HG02642 (cell line): ENCODE measurements at regions not wholly inside any gene's neighbourhood (a gene's known extent, or its start where the extent isn't known, plus 50 kb on each side); places are given as distances from the start of the nearest gene placed in this dataset.
"Not testable (repeated sequence)": the region's sequence is repeated elsewhere in the genome, so short reads cannot be mapped to it uniquely, and the experiment has no call there.

Source experiments
- ATAC-seq: cut with Tn5 transposase; IDR thresholded peaks from one replicate; pipeline ENCODE4 v1.9.1; 2021; ENCODE audit warnings: mild to moderate bottlenecking; ENCODE audit not compliant: unreplicated experiment, poor library complexity

DNA sequence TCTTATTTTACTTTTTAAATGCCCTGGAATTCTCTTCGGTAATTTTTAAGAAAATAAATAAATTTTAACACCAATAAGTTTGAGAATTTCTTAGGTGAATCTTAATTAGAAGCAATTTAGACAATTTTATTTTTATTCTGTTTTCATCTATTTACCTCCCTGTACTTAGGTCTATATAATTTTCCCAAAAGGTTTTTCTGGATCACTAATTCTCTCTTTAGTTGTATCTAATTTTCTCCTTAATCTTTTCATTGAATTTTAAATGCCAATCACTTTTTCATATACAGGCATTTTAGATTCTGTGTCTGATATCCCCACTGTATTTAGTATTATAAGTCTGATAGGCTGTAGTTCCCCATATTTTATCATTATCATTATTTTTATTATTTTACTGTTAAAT, 845.3 kb downstream of the TRIML1 start:
- ATAC-seq, result no peak

DNA sequence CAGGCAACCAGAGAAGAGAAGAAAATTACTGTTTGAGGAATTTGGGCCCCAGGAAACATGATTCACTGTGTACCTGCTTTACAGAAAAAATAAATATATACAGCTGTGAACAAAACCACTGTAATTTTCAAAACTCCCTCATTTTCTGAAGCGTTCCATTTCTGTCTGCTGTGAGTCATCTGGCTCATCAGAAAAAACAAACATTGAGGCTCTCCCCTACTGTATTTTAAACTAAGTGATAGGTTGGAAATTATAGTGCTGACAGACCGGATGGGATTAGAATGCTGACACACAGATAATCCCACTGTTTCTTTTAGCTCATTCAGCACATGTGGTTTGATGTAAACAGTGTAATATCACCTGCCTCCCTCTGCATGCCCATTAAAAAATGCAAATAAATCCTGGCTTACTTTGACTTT, 847.0 kb downstream of the TRIML1 start:
- ATAC-seq, result no peak

DNA sequence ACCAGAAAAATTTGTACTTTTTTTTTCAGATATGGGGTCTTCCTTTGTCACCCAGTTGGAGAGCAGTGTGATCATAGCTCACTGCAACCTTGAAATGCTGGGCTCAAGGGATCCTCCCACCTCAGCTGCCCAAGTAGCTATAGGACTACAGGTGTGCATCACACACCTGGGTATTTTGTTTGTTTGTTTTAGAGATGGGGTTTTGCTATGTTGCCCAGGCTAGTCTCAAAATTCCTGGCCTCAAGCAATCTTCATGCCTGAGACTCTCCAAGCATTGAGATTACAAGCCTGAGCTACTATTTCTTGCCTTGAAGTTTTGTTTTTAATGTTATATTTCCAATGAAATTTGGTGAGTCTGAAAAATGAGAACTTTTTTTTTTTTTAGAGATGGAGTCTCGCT, 847.8 kb downstream of the TRIML1 start:
- no peak for ATAC-seq

DNA sequence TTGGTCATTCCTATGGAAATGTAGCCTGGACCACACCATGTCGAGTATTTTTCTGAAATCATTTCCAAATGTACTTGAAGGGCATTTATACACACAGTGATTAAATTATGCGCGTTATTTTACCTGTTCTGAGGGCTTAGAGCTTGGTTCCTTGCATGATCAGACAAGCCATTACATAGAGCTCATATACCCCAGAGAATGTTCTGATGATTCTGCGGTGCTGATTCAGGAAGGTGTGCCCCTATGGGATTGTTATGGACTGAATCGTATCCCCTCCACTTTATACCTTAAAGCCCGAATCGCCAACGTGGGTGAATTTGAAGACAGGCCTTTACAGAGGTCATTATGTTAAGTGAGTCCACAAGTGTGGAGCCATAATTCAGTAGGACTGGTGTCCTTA, 848.9 kb downstream of the TRIML1 start:
- no peak for ATAC-seq

DNA sequence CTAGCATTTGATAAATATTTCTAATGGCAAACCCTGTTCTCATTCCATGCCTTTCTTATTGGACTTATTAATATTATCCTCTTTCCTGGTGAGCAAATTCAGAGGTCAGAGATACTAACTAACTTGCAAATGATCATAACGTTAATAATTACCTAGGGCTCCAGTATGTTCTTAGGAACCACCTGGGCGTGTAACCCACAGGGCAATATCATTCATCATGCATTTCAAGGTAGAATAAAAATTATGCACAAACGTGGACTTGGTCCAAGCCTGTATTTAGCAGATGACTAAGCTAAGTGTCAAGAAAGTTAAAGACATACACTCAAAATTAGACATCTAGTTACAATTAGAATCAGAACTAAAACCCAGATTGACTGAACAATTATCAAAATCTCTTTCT, 850.1 kb downstream of the TRIML1 start:
- no peak for ATAC-seq

DNA sequence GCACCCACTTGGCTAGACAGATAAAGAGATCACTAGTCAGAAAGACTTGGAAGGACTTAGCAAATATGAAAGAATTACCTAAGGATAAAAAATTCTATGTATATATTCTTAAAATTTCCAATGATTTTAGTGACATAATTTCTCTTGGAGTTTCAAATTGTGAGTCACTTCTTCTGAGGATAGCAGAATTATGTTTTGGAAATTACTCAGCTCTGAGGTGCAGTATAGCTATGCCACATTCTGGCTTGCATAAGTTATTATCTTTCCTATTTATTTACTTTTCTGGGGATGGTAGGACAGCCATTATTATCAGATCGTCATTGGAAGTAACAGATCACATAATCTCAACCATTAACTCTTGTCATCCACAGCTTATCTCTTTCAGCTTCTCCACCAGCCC, 853.5 kb downstream of the TRIML1 start:
- no peak for ATAC-seq

DNA sequence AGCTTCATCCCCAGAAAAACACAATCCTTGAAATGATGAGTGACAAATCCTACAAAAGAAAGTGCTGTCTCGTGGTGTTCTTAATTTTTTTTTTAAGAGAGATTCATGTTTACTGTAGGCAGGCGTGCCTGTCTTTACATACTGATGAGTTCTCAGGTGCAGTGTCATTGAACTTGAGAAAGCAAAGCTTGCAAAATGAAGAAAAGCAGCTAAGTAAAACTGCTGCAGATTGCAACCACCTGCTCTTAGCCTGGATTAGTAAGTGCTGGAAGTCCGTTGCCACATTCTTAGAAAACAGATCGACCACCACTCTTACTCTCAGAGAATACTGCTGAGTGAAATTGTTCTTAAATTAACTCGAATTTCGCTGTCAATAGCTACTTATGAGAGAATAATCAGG, 854.6 kb downstream of the TRIML1 start:
- ATAC-seq, result no peak

DNA sequence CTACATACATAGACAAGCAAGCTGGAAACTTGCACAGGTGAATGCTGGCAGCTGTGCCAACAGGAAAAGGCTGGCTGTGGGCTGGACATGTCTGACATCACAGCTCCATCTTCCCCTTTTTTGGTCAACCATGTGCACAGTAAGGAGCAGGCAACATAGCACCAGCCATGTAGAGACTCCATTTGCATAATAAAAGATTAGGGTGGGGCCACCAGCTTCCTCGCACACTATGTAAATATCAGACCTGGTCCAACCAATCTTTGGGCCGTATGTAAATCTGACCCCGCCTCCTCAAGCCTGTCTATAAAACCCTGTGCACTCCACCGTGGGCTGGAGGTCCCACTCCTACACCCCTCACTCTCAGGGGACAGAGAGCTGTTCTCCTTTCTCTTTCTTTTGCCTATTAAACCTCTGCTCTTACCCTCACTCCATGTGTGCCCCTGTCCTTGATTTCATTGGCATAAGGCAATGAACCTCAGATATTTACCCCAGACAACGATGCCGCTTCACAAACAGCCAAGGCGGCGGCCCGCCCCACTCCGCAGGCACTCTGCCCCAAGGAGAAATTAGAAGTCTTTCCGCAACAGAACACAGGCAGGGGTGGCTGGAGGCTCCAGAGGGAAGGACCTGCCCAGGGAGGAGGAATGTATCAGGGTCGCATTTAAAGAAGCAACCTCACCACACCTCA, 862.2 kb downstream of the TRIML1 start:
- no peak for ATAC-seq

DNA sequence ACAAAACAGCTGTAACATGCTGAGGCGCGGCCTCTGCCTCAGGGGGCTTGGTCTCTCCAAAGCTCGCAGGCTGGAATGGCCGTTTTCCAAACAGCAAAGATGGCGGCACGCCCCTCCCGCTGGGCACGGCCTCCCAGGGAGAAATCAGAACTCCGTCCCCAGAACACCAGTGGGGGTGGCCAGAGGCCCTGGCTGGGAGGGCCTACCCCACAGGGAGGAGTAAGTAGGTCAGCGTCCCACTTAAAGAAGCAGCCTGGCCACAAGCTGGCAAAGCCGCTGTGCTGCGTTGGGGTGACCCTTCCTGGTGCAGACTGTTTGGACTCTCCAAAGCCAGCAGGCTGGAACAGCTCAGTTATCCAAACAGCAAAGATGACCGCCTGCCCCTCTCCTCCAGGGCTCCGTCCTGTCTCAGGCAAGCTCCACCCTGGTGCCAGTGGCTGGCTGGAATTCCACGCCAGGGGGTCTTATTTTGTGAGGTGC, 862.8 kb downstream of the TRIML1 start:
- ATAC-seq, result no peak

DNA sequence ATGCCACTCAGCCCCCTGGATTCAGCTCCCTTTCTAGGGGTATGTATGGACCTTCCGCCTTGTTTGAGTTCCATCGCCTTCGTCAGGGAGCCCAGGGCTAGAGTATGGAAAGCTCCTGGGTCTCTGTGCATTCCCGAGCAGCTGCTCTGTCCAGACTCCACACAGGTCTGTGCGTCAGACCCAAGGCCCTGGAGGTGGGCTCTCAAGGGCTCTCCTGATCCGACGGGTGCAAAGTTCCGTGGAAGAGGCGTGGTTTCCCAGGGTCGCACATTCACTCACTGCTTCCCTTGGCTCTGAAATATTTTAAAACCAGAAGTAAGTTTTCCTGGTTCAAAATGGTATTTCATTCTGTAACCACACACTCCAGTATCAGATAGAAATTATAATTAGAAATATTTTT, 863.2 kb downstream of the TRIML1 start:
- no peak for ATAC-seq

DNA sequence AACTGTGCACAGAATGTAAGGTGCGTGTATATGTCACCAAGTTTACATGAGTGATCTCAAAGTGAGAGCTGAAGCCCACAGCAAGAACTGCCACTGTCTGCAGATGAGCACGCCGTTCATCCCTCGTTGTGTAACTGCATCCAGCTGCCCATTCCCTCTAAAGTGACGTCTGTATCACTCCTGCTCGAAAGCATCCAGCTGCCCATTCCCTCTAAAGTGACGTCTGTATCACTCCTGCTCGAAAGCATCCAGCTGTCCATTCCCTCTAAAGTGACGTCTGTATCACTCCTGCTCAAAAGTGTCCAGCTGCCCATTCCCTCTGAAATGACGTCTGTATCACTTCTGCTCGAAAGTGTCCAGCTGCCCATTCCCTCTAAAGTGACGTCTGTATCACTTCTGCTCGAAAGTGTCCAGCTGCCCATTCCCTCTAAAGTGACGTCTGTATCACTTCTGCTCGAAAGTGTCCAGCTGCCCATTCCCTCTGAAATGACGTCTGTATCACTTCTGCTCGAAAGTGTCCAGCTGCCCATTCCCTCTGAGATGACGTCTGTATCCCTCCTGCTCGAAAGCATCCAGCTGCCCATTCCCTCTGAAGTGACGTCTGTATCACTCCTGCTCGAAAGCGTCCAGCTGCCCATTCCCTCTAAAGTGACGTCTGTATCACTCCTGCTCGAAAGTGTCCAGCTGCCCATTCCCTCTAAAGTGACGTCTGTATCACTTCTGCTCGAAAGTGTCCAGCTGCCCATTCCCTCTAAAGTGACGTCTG, 871.4 kb downstream of the TRIML1 start:
- not testable (repeated sequence) for ATAC-seq

DNA sequence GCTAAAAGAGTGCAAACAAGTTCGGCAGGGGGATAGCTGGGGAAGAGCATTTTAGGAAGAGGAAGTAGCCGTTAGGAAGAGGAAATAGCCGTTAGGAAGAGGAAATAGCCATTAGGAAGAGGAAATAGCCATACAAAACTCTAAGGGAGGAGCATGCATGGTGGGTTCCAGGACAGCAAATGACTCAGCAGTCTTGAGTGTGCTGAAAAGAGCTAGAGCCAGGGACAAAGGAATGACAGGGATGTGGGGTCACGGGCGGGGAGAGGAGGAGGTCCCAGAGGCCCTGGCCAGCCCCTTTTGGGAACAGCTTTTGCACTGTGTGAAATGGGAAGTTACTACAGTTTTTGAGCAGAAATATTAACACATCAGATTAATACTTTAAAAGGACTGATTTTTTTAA, 882.6 kb downstream of the TRIML1 start:
- no peak for ATAC-seq

DNA sequence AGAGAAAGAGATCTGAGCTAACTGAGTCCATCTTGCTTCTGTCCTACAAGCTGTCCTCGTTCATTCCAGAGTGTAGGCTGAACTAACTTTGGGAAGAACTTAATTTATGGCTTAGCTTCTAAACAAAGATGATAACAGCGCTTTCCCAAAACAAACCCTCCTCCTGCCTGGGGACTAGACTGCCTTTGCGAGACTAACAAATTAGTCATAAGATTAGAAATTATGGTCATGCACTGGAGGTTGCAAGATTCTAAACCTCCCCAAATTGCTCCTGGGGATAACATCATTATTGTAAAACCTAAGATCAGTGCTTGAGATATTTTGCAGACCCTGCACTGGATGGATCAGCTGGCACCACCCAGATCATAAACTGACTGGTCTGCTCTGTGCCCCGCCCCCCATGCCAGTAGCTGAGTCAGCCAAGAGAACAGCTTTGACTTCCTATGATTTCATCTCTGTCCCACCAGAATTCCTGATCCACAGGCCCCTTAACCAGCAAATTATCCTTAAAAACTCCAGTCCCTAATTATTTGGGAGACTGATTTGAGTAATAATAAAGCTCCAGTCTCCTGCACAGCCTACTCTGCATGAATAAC, 883.3 kb downstream of the TRIML1 start:
- ATAC-seq, result no peak

DNA sequence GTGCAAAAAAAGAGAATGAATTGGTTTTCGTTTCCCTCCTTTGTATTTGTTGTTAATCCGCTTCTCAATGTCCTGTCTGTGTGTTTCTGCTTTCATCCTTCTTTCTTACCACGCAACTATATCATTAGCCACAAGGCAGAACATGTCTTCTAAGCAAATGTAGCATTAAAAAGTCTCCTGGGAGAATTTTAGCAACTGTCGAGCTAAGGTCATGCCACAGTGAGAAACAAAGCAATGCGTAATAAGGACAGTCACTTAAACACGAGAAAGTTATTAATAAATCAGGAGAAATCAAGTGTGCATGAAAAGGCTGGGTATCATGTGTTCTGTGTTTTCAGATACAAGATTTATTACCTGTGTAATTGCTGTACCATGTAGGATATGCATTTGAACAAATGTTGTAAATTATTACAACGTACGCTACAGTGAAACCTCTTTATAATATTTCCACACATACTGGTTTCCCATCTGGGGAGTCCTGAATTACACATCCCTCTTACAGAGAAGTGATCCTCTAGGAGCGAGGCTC, 890.8 kb downstream of the TRIML1 start:
- ATAC-seq, result no peak

DNA sequence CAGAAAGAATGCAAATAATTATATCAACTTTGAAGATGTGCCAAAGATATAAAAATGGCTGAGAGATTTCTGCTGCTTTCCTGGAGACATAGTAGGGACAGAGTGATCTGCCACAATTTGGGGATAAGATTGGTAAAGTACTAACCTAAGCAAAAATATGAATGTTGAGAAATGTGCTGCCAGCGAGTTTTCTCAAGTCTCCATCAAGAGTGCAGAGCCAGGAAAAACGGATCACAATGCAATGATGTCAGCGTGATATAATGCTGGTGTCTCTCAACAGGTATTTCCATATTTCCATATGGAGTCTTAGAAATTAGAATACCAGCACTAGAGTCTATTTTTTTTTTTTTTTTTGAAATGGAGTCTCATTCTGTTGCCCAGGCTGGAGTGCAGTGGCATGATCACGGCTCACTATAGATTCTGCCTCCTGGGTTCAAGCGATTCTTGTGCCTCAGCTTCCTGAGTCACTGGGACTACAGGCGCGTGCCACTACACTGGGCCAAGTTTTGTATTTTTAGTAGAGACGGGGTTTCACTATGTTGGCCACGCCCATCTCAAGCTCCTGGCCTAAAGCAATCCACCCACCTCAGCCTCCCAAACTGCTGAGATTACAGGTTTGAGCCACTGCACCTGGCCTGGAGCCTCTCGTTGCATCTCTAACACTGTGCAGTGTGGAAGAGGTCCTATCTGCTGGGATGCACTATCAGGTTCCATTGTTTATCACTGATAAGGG, 893.5 kb downstream of the TRIML1 start:
- ATAC-seq, result no peak

DNA sequence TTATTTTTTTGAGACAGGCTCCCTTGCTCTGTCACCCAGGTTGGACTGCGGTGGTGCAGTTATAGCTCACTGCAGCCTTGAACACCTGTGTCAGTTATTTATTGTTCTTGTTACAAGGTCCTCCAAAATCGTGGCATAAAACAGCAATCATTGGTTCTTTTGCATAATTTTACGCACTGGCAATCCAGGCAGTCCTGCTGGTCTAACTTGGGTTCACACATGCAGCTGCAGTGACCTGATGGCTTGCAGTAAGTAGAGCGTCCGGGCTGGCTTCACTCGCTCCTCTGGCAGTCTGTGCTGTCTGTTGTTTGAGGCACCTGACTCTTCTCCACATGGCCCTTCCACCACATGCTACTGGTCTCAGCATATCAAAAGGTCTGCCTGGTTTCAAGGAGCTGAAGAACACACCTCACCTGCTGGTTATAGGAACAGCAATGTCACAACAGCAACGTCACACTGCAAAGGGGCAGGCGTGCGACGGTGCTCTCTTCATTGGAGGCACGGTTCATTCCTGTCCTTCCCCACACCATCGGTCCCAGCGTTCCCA, 894.6 kb downstream of the TRIML1 start:
- ATAC-seq, result no peak

DNA sequence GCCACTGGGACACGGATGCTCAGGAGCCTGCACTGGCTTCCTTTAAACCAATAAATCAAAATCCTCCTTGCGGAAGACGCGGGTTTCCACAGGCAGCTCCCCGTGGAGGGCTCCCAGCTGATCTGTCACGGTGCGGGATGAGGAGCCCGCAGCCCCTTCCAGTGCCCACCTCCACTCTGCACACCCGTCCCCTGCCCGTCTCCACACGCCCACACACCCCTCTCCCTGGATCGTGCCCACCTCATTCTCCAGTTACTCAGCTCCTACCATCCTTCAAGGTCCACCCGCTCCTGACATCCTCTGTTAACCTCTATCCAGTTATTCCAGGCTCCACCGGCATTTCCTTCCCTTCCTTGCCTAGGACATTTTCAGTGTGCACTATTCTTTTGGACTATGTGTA, 895.9 kb downstream of the TRIML1 start:
- no peak for ATAC-seq

DNA sequence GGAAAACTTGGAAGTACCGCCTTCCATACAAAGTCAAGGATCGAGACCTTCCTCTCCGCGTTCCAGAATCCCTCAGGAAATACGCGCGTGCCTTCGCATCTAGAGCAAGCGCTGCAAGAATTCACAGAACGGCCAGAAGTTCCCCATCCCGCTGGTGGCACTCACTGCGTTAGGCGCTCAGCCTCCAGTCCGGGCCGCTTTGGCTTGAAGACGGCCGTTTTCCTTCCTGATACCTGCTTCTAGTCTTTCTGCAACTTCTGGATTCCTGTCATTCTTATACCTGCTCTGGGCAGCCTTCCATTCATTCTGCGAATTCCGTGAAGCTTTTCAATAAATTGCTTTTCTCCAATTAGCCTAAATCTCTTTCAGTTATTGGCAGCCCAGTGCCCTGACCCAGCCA, 896.4 kb downstream of the TRIML1 start:
- ATAC-seq, result no peak

DNA sequence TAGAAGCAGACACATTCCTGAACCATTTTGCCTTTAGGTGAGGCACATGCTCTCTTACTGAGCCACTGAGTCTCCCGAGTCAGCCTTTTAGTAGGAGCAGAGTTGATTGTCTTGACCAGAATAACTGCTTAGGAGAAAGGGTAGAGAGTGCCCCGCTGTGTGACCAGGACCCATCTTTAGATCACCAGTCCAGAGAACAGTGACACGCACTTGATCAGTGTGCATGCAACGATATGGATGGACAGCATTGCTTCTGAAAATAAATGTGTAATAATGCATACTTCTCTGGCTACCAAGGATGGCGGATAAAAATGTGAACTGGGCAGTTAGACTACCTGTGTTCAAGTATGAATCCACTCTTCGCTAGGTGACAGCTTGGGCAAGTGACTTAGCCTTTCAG, 897.7 kb downstream of the TRIML1 start:
- no peak for ATAC-seq

DNA sequence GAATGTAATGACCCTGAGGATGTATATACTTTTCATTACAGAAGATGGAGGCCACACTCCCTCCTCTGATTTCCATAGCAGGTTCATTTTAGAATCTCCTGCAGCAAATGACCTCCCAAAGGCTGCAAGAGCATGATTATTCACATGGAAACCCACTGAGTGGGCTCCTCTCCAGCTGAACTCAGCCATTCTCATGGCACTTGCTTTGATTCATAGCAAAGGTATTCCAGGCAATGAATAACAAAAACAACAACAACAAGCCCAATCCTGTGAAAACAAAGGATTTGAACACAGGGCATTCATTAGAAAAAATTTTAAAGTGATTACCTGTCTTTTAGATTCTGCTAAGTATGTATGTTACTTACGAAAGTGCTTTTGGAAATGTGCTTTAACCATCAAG, 894.0 kb upstream of the FRG1 start:
- no peak for ATAC-seq
